ENCODE measurements at regions not wholly inside any gene's neighbourhood (a gene's known extent, or its start where the extent isn't known, plus 50 kb on each side); places are given as distances from the start of the nearest gene placed in this dataset.

DNA sequence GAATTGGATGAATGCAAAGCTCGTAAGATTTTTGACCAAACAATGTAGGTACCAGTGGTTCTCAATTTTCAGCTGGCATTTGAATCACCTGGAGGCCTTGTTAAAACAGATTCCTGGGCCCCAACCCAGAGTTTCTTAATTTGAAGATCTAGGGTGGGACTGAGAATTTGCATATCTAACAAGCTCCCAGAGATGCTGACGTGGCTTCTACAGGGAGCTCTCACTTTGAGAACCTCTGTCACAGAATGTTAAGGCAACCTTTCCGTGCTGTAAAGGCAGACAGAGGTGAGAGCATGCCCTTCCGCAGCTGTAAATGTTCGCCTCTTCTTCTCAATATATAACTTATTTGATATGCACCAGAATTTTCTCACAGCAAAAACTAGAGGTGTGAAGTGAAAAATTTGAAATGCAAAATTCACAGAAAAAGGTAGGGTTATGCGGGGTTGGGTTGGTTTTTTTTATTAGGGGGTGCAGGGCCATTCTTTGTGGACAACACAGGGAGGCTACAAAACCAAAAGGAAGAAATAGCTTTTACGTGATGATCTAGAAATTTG, 69.4 kb downstream of the BMP2 start:
- no peaks in the 10 kb centered on the region for H3K79me2 ChIP-seq (ENCODE audit: insufficient read depth, low read length)
- H3K9me2 ChIP-seq (replicated peaks; ENCODE audit: insufficient read depth, low read length), result no peaks in the 10 kb centered on the region
- no peak overlapping the region for H3K27ac ChIP-seq (ENCODE audit: low read depth, low read length)
- no peaks in the 10 kb centered on the region for H4K20me1 ChIP-seq (ENCODE audit: low read depth, low read length)
- H3K4me3 ChIP-seq (ENCODE audit: insufficient read depth, low read length, poor library complexity, severe bottlenecking), result no peak overlapping the region
- H3K4me2 ChIP-seq (ENCODE audit: low read depth, low read length, poor library complexity, severe bottlenecking), result no peak overlapping the region
- no peaks in the 10 kb centered on the region for H3K9me3 ChIP-seq (ENCODE audit: insufficient read depth, low read length)
- no peaks in the 10 kb centered on the region for H3K27me3 ChIP-seq (ENCODE audit: low read length)
- no peak overlapping the region for H3K9ac ChIP-seq (ENCODE audit: low read length)
- no peaks in the 10 kb centered on the region for H3F3A ChIP-seq (ENCODE audit: insufficient read depth)
- no peak for TF ChIP-seq CTCF (IDR thresholded peaks at IDR 0.05; ENCODE audit: insufficient read depth, low read length, poor library complexity, severe bottlenecking)
- no peak for TF ChIP-seq EZH2phosphoT487 (conservative IDR thresholded peaks at IDR 0.05; ENCODE audit: low read length)
- no peak overlapping the region for H2AFZ ChIP-seq (ENCODE audit: low read depth, low read length, severe bottlenecking)
- H3K36me3 ChIP-seq (ENCODE audit: low read length), result no peaks in the 10 kb centered on the region

DNA sequence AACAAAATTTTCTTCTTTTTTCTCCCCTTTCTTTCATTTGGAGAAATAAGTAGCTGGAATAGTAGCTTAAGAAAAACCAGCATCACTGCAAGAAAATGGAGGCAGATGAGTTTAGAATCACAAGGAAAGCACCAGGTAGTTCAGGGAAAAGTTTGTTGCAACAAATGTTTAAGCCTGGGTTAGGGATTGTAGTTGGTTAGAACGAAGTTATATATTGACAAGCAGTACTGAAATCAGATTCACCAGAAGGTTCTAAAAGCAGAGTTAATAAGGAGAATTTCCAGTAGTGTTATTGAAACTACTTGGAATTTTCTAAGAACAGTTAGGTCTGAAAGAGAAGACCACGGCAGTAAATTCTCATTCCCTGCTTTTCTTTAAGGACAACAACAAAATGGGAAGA, 70.2 kb downstream of the BMP2 start:
- Histone ChIP-seq H3K4me2 (ENCODE audit: low read depth, low read length, poor library complexity, severe bottlenecking) (no peak overlapping the region), H3K9me3 (ENCODE audit: insufficient read depth, low read length) (no peaks in the 10 kb centered on the region), H3K9me2 (replicated peaks; ENCODE audit: insufficient read depth, low read length) (no peaks in the 10 kb centered on the region), H3K4me3 (ENCODE audit: insufficient read depth, low read length, poor library complexity, severe bottlenecking) (no peak overlapping the region), H3K9ac (ENCODE audit: low read length) (no peak overlapping the region), H3F3A (ENCODE audit: insufficient read depth) (no peaks in the 10 kb centered on the region), H2AFZ (ENCODE audit: low read depth, low read length, severe bottlenecking) (no peak overlapping the region), H3K27me3 (ENCODE audit: low read length) (no peaks in the 10 kb centered on the region), H3K27ac (ENCODE audit: low read depth, low read length) (no peak overlapping the region), H4K20me1 (ENCODE audit: low read depth, low read length) (no peaks in the 10 kb centered on the region), H3K79me2 (ENCODE audit: insufficient read depth, low read length) (no peaks in the 10 kb centered on the region), H3K36me3 (ENCODE audit: low read length) (no peaks in the 10 kb centered on the region)
- no peak for TF ChIP-seq CTCF (IDR thresholded peaks at IDR 0.05; ENCODE audit: insufficient read depth, low read length, poor library complexity, severe bottlenecking)
- TF ChIP-seq EZH2phosphoT487 (conservative IDR thresholded peaks at IDR 0.05; ENCODE audit: low read length), result no peak

DNA sequence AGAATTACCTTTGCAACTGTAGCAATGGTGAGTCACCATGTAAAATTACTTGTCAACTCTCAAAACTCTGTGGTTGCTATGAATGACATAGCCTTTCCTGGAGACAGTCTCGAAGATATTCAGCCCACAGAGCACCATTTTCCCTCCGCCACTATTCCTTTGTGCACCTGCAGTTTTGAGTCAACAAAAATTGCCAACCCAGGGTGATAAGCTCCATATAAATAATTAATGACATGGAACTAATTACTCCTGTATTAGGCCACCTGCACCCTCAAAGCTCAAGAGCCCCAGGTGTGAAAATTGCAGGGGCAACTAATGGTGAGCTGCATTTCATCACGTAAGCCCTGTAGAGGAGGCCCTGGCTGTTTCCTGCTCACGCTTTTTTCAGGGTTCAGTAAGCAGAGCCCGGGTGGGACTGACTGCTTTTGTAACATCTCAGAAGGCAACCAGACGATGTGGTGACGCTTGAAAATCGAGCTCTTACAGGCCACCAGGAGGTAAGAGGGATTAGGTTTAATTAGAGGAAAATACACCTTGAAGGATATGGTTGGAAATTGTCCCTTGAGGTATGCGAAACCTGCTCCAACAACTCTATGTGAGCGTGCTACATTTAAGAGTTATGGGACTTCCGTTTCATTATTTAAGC, 70.8 kb downstream of the BMP2 start:
- no peaks in the 10 kb centered on the region for H3K9me3 ChIP-seq (ENCODE audit: insufficient read depth, low read length)
- H3K79me2 ChIP-seq (ENCODE audit: insufficient read depth, low read length), result no peaks in the 10 kb centered on the region
- H3K27me3 ChIP-seq (ENCODE audit: low read length), result no peaks in the 10 kb centered on the region
- no peak for TF ChIP-seq EZH2phosphoT487 (conservative IDR thresholded peaks at IDR 0.05; ENCODE audit: low read length)
- no peak for TF ChIP-seq CTCF (IDR thresholded peaks at IDR 0.05; ENCODE audit: insufficient read depth, low read length, poor library complexity, severe bottlenecking)
- no peak overlapping the region for H3K9ac ChIP-seq (ENCODE audit: low read length)
- H3K36me3 ChIP-seq (ENCODE audit: low read length), result no peaks in the 10 kb centered on the region
- H3K9me2 ChIP-seq (replicated peaks; ENCODE audit: insufficient read depth, low read length), result no peaks in the 10 kb centered on the region
- H4K20me1 ChIP-seq (ENCODE audit: low read depth, low read length), result no peaks in the 10 kb centered on the region
- H3F3A ChIP-seq (ENCODE audit: insufficient read depth), result no peaks in the 10 kb centered on the region
- H3K27ac ChIP-seq (ENCODE audit: low read depth, low read length), result no peak overlapping the region
- H3K4me3 ChIP-seq (ENCODE audit: insufficient read depth, low read length, poor library complexity, severe bottlenecking), result no peak overlapping the region
- no peak overlapping the region for H2AFZ ChIP-seq (ENCODE audit: low read depth, low read length, severe bottlenecking)
- H3K4me2 ChIP-seq (ENCODE audit: low read depth, low read length, poor library complexity, severe bottlenecking), result no peak overlapping the region
